ENCODE measurements at regions not wholly inside any gene's neighbourhood (a gene's known extent, or its start where the extent isn't known, plus 50 kb on each side); places are given as distances from the start of the nearest gene placed in this dataset.

DNA sequence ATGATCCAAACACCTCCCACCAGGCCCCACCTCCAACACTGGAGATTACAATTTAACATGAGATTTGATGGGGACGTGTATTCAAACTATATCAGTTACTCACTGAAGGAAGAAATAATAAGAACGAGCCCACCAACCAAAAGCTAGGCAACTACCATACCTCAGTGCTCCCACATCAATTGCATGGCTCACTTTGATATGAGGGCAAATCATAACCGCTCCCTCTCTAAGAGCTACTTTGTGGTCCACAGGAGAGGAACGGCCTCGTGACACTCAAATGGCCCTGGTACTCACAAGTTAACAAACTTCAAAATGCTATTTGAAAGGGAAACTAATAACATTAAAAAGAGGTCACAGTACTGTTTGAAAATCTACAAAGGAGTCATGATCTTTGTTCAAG lies 170.7 kb upstream of the SLC7A11 start:
- TF ChIP-seq POLR2AphosphoS5 (IDR thresholded peaks at IDR 0.05) (no peak), EP300 (IDR thresholded peaks at IDR 0.05) (no peak), POLR2A (IDR thresholded peaks at IDR 0.05) (no peak)
- TF ChIP-seq, protein P1, sequence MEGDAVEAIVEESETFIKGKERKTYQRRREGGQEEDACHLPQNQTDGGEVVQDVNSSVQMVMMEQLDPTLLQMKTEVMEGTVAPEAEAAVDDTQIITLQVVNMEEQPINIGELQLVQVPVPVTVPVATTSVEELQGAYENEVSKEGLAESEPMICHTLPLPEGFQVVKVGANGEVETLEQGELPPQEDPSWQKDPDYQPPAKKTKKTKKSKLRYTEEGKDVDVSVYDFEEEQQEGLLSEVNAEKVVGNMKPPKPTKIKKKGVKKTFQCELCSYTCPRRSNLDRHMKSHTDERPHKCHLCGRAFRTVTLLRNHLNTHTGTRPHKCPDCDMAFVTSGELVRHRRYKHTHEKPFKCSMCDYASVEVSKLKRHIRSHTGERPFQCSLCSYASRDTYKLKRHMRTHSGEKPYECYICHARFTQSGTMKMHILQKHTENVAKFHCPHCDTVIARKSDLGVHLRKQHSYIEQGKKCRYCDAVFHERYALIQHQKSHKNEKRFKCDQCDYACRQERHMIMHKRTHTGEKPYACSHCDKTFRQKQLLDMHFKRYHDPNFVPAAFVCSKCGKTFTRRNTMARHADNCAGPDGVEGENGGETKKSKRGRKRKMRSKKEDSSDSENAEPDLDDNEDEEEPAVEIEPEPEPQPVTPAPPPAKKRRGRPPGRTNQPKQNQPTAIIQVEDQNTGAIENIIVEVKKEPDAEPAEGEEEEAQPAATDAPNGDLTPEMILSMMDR (IDR thresholded peaks at IDR 0.05): no peak
- Histone ChIP-seq H3K27me3 (no peaks in the 10 kb centered on the region), H3K27ac (no peak overlapping the region), H3K4me3 (no peak overlapping the region), H3K4me1 (no peaks in the 10 kb centered on the region), H3K9me3 (no peaks in the 10 kb centered on the region), H3K36me3 (no peaks in the 10 kb centered on the region)
- DNase-seq (ENCODE audit: low spot score in 2 of 2): no peak
- 81% methylated on average over 5 of the region's 5 CpGs for WGBS

DNA sequence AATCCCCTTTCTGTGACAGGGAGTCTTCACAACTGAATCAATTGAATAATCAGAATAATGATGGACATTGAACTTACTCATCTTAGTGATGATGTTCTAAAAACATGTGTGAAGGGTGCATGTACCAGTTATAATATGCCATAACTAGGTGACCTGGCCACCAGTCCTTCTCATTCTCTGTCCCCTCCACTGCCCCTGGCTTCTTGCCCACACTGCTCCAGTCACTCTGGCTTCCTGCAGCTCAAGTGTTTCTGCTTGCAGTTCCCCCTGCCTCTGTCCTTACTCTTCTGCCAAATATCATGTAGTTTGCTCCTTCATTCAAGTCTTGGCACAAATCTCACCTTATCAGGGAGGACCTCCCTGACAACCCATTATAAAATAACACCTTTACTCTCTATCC lies 168.1 kb upstream of the SLC7A11 start:
- Histone ChIP-seq H3K27ac (no peak overlapping the region), H3K4me1 (peaks cover 11% of the 10 kb centered on the region), H3K9me3 (no peaks in the 10 kb centered on the region), H3K36me3 (no peaks in the 10 kb centered on the region), H3K4me3 (no peak overlapping the region), H3K27me3 (no peaks in the 10 kb centered on the region)
- DNase-seq (ENCODE audit: low spot score in 2 of 2): no peak
- no peak for TF ChIP-seq EP300 (IDR thresholded peaks at IDR 0.05)
- TF ChIP-seq POLR2AphosphoS5 (IDR thresholded peaks at IDR 0.05): no peak
- no peak for TF ChIP-seq POLR2A (IDR thresholded peaks at IDR 0.05)
- TF ChIP-seq, protein P1 (IDR thresholded peaks at IDR 0.05): no peak

DNA sequence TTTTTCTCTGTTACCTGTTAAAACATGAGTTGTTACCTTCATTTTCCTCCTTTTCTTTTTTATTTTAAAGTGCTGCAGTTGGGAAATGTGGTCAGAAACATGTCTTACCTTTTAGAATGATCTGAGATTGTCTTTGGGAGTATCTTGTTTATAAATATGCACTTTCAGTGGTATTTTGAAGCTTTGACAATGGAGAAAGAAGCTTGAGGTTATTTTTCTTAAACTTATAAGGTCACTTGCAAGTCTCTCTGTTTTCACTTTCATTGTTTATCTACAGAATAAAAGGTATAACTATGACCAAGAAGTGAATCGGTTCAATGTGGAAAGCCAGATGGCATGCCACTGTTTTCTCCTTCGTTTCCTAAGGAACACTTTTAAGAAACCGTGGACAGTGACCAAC lies 167.5 kb upstream of the SLC7A11 start:
- H3K27me3 ChIP-seq: no peaks in the 10 kb centered on the region
- no peaks in the 10 kb centered on the region for H3K9me3 ChIP-seq
- TF ChIP-seq POLR2AphosphoS5 (IDR thresholded peaks at IDR 0.05): no peak
- TF ChIP-seq POLR2A (IDR thresholded peaks at IDR 0.05): no peak
- TF ChIP-seq EP300 (IDR thresholded peaks at IDR 0.05): no peak
- TF ChIP-seq, protein P1 (IDR thresholded peaks at IDR 0.05): no peak
- no peak overlapping the region for H3K4me3 ChIP-seq
- WGBS: 92% methylated on average over 3 of the region's 3 CpGs
- no peak for DNase-seq (ENCODE audit: low spot score in 2 of 2)
- peaks cover 11% of the 10 kb centered on the region for H3K4me1 ChIP-seq
- H3K27ac ChIP-seq: no peak overlapping the region
- H3K36me3 ChIP-seq: no peaks in the 10 kb centered on the region

DNA sequence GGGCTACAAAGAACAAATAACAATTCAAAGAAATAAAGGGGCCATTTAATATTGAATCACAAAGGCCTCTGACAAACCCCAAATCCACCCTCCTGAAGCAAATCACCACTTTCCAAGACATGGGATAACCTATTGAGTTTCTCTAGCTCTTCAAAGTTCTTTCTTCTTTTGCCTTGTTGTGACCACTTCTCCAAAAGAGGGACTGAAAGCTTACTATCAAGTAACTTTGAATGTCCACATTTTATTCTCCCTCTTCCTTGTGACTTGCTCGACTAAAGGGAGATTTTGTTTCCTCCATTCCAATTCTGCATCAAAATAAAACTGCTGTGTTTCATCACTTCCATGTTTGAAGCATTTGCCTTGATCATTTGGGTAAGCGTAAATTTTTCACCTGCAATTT lies 166.6 kb upstream of the SLC7A11 start:
- no peak for DNase-seq (ENCODE audit: low spot score in 2 of 2)

DNA sequence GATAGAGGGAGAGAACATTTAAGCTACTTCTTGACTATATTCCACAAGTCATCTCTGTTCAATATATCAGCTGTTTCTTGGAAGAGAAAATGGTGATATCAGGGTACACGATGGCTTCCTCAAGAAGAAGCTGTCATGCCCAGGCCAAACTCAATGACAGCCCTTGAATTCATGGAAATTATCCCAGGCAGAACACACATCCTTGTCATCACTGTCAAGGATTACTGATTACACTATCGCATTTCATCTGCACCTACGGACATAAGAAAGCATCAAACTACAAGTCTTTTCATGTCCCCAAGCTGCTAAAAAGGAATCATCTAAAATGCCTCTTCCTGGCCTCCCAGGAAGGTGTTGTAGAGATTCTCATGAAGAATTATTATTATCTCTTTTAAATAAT lies 165.2 kb upstream of the SLC7A11 start:
- no peak for DNase-seq (ENCODE audit: low spot score in 2 of 2)
- Histone ChIP-seq H3K27ac (no peak overlapping the region), H3K9me3 (no peaks in the 10 kb centered on the region), H3K36me3 (no peaks in the 10 kb centered on the region), H3K27me3 (no peaks in the 10 kb centered on the region), H3K4me3 (no peak overlapping the region), H3K4me1 (peaks cover 11% of the 10 kb centered on the region)
- 58% methylated on average over 3 of the region's 3 CpGs for WGBS
- TF ChIP-seq POLR2A (IDR thresholded peaks at IDR 0.05) (no peak), POLR2AphosphoS5 (IDR thresholded peaks at IDR 0.05) (no peak), EP300 (IDR thresholded peaks at IDR 0.05) (no peak)
- TF ChIP-seq, protein P1 (IDR thresholded peaks at IDR 0.05): no peak

More for the DNA sequence above, 166.6 kb upstream of the SLC7A11 start:
- Histone ChIP-seq H3K27ac (no peak overlapping the region), H3K27me3 (no peaks in the 10 kb centered on the region), H3K36me3 (no peaks in the 10 kb centered on the region), H3K4me1 (peaks cover 11% of the 10 kb centered on the region), H3K9me3 (no peaks in the 10 kb centered on the region), H3K4me3 (no peak overlapping the region)
- 78% methylated on average over 2 of the region's 2 CpGs for WGBS
- TF ChIP-seq EP300 (IDR thresholded peaks at IDR 0.05) (no peak), POLR2A (IDR thresholded peaks at IDR 0.05) (no peak), POLR2AphosphoS5 (IDR thresholded peaks at IDR 0.05) (no peak)
- TF ChIP-seq, protein P1 (IDR thresholded peaks at IDR 0.05): no peak
